Body of pancreas (tissue), 4 donors: ENCODE measurements at regions not wholly inside any gene's neighbourhood (a gene's known extent, or its start where the extent isn't known, plus 50 kb on each side); places are given as distances from the start of the nearest gene placed in this dataset.

Source experiments
- ATAC-seq: fragments of 150-250 bp; one replicate; pipeline ENCODE4 v1.9.1; 2016
- DNase-seq, 4 donors: peaks; one replicate each; pipeline ENCODE4 v3.0.0-alpha.2; 2019
- H3K27ac ChIP-seq, 4 donors: fragments of 200-600 bp; sonication (generic); 1 replicate in 3 of 4; 2 replicates in 1 of 4; pipeline versions ENCODE4 v1.5.1 to v1.6.1; 2016 to 2019; ENCODE audit warnings: mild to moderate bottlenecking in 1 of 4, mixed read lengths in 1 of 4, moderate library complexity in 1 of 4
- H3K27me3 ChIP-seq, 2 donors: fragments of 200-600 bp; sonication (generic); one replicate each; pipeline ENCODE4 v1.6.0; 2016; ENCODE audit warnings: mild to moderate bottlenecking in 1 of 2
- H3K36me3 ChIP-seq, 2 donors: fragments of 200-600 bp; sonication (generic); replicated peaks in 1 of 2; 2 replicates each; pipeline ENCODE4 v1.5.1; 2016; ENCODE audit warnings: low read depth in 2 of 2; ENCODE audit not compliant: insufficient read depth in 1 of 2
- H3K4me1 ChIP-seq: fragments of 200-600 bp; sonication (generic); one replicate; pipeline ENCODE4 v1.6.0; 2016
- H3K4me3 ChIP-seq, 2 donors: fragments of 200-600 bp; sonication (generic); 1 replicate in 1 of 2; 2 replicates in 1 of 2; pipeline ENCODE4 v1.5.1; 2016 to 2019
- H3K9me3 ChIP-seq, 3 donors: fragments of 200-600 bp; sonication (generic); 1 replicate in 2 of 3; 2 replicates in 1 of 3; pipeline ENCODE4 v1.5.1; 2016
- CTCF ChIP-seq, 7 experiments: fragments of 450-650 bp in 4 of 7; fragments of 200-600 bp in 3 of 7; sonication (generic) in 3 of 7; IDR thresholded peaks; one replicate each; pipeline ENCODE4 v1.5.1; 2016 to 2019; ENCODE audit warnings: antibody characterized with exemption in 7 of 7
- POLR2A ChIP-seq, 3 donors: fragments of 450-650 bp; IDR thresholded peaks; one replicate each; pipeline ENCODE4 v1.6.1; 2016; ENCODE audit warnings: antibody characterized with exemption in 3 of 3, mild to moderate bottlenecking in 2 of 3
- WGBS, 2 donors: methylation state at CpG; one replicate each; pipeline ENCODE4 v1.1.5; 2017; 5-methylcytosine and 5-hydroxymethylcytosine counted together
- intact Hi-C: fragments of 100-400 bp; cut with DNase I; formaldehyde crosslinking; loops from one replicate; pipeline ENCODE4 v1.15.1; 2023

- Histone ChIP-seq H3K4me1 (no peaks in the 10 kb centered on the region), H3K4me3 (no peak overlapping the region), H3K36me3 (no peaks in the 10 kb centered on the region), H3K27me3 (no peaks in the 10 kb centered on the region), H3K27ac (no peak overlapping the region), H3K9me3 (no peaks in the 10 kb centered on the region)
- TF ChIP-seq CTCF (IDR thresholded peaks at IDR 0.05) = no peak
- TF ChIP-seq POLR2A (IDR thresholded peaks at IDR 0.05) = no peak
- intact Hi-C loops = no loop called here
- ATAC-seq (no peak), DNase-seq (no peak)
- 13 to 17% methylated on average over 4 of the region's 4 CpGs for WGBS, 2 donors
Observed at GRCh38 chr4:83929550-83929949, 393.6 kb downstream of the GPAT3 start.

GRCh38 chr4:83926950-83927349 is 391.0 kb downstream of the GPAT3 start:
- Histone ChIP-seq H3K27me3 (no peaks in the 10 kb centered on the region), H3K9me3 (no peaks in the 10 kb centered on the region), H3K4me1 (no peaks in the 10 kb centered on the region), H3K4me3 (no peak overlapping the region), H3K27ac (no peak overlapping the region), H3K36me3 (no peaks in the 10 kb centered on the region)
- intact Hi-C loops = no loop called here
- no peak for ATAC-seq
- no peak for DNase-seq
- TF ChIP-seq POLR2A (IDR thresholded peaks at IDR 0.05) = no peak
- TF ChIP-seq CTCF (IDR thresholded peaks at IDR 0.05) = no peak
- WGBS, 2 donors = 33 to 40% methylated on average over 1 of the region's 1 CpG

DNA sequence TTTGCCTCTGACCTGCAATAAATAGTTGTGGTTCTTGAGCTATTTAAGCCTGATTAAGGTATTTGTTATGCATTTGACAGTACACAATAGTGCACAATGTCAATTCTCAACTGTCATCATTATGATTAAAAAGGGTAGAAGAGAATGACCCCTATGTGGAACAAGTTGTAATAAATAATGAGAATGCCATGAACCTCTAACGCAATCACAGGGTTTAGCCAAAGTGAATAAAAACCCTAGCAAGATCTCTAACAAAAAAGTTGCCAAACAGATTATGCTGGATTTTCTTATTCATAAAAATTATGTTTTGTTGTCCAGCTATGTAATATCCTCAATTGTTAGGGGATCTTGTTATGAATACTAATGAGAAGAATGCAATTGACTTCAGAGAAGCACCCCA is 387.4 kb downstream of the GPAT3 start:
- ATAC-seq = no peak

DNA sequence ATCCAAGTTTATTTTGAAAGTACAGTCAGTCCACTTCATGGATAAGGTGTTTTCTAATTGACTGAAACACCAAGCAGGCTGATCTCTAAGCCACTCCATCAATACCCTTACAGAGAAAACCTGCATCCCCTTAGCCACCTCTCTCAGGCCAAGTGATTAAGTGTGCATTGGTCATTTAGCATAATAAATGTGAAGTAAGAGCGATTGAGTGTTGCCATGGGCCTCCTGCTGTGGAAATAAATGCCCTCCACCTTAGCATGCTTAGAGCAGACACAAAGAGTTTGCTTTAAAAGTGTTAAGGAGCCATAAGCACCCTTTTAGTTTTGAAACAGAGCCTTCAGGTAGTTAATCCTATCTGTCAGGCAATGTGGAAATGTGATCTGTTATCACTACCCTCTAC is 386.5 kb downstream of the GPAT3 start:
- no peak overlapping the region for H3K4me3 ChIP-seq
- no peak overlapping the region for H3K27ac ChIP-seq
- no peaks in the 10 kb centered on the region for H3K4me1 ChIP-seq
- intact Hi-C loops = no loop called here
- no peaks in the 10 kb centered on the region for H3K9me3 ChIP-seq
- TF ChIP-seq POLR2A (IDR thresholded peaks at IDR 0.05) (no peak), CTCF (IDR thresholded peaks at IDR 0.05) (no peak)
- H3K27me3 ChIP-seq = no peaks in the 10 kb centered on the region
- DNase-seq = no peak
- no peaks in the 10 kb centered on the region for H3K36me3 ChIP-seq
- WGBS, 2 donors = 12 to 35% methylated on average over 1 of the region's 1 CpG
- ATAC-seq = no peak

More for the DNA sequence above, 387.4 kb downstream of the GPAT3 start:
- Histone ChIP-seq H3K27me3 (no peaks in the 10 kb centered on the region), H3K4me3 (no peak overlapping the region), H3K27ac (no peak overlapping the region), H3K4me1 (no peaks in the 10 kb centered on the region), H3K36me3 (no peaks in the 10 kb centered on the region), H3K9me3 (no peaks in the 10 kb centered on the region)
- TF ChIP-seq POLR2A (IDR thresholded peaks at IDR 0.05) (no peak), CTCF (IDR thresholded peaks at IDR 0.05) (no peak)
- WGBS, 2 donors = 84 to 87% methylated on average over 1 of the region's 1 CpG
- no peak for DNase-seq
- intact Hi-C loops = no loop called here

- Histone ChIP-seq H3K4me1 (no peaks in the 10 kb centered on the region), H3K36me3 (no peaks in the 10 kb centered on the region), H3K9me3 (no peaks in the 10 kb centered on the region), H3K27ac (no peak overlapping the region), H3K27me3 (no peaks in the 10 kb centered on the region), H3K4me3 (no peak overlapping the region)
- DNase-seq = no peak
- TF ChIP-seq POLR2A (IDR thresholded peaks at IDR 0.05) (no peak), CTCF (IDR thresholded peaks at IDR 0.05) (no peak)
- intact Hi-C loops = no loop called here
- 88 to 93% methylated on average over 8 of the region's 8 CpGs for WGBS, 2 donors
- ATAC-seq = no peak
Observed at GRCh38 chr4:83921124-83921523, 385.2 kb downstream of the GPAT3 start.
